ENCODE measurements at regions not wholly inside any gene's neighbourhood (a gene's known extent, or its start where the extent isn't known, plus 50 kb on each side); places are given as distances from the start of the nearest gene placed in this dataset.

GRCh38 chr4:35358001-35358584 is 886.2 kb downstream of the ARAP2 start:
- no peak for DNase-seq
- H3K36me3 ChIP-seq: no peaks in the 10 kb centered on the region
- 30% methylated on average over 3 of the region's 3 CpGs for WGBS (ENCODE audit: insufficient coverage, low coverage, low lambda C conversion rate, missing lambda C conversion rate)
- no peak overlapping the region for H3K27ac ChIP-seq
- peaks cover 0 to 4% (median 2%) of the 10 kb centered on the region in 4 donors for H3K9me3 ChIP-seq
- no peaks in the 10 kb centered on the region for H3K4me1 ChIP-seq
- TF ChIP-seq, protein P1, sequence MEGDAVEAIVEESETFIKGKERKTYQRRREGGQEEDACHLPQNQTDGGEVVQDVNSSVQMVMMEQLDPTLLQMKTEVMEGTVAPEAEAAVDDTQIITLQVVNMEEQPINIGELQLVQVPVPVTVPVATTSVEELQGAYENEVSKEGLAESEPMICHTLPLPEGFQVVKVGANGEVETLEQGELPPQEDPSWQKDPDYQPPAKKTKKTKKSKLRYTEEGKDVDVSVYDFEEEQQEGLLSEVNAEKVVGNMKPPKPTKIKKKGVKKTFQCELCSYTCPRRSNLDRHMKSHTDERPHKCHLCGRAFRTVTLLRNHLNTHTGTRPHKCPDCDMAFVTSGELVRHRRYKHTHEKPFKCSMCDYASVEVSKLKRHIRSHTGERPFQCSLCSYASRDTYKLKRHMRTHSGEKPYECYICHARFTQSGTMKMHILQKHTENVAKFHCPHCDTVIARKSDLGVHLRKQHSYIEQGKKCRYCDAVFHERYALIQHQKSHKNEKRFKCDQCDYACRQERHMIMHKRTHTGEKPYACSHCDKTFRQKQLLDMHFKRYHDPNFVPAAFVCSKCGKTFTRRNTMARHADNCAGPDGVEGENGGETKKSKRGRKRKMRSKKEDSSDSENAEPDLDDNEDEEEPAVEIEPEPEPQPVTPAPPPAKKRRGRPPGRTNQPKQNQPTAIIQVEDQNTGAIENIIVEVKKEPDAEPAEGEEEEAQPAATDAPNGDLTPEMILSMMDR (IDR thresholded peaks at IDR 0.05): no peak
- no peak for TF ChIP-seq POLR2A (IDR thresholded peaks at IDR 0.05)
- H3K4me3 ChIP-seq: no peak overlapping the region
- no peak for ATAC-seq
- intact Hi-C loops (cut with DNase I): no loop called here
- no peaks in the 10 kb centered on the region for H3K27me3 ChIP-seq

GRCh38 chr4:35364321-35364870 is 879.9 kb downstream of the ARAP2 start:
- no peak overlapping the region for H3K4me3 ChIP-seq
- no peaks in the 10 kb centered on the region for H3K36me3 ChIP-seq
- intact Hi-C loops (cut with DNase I): no loop called here
- TF ChIP-seq, protein P1 (IDR thresholded peaks at IDR 0.05): no peak
- no peak for TF ChIP-seq POLR2A (IDR thresholded peaks at IDR 0.05)
- H3K27me3 ChIP-seq: no peaks in the 10 kb centered on the region
- H3K27ac ChIP-seq: no peak overlapping the region
- no peaks in the 10 kb centered on the region for H3K9me3 ChIP-seq
- no CpG with 5 or more reads among the region's 1 CpG for WGBS (ENCODE audit: insufficient coverage, low coverage, low lambda C conversion rate, missing lambda C conversion rate)
- DNase-seq (no peak), ATAC-seq (no peak)
- no peaks in the 10 kb centered on the region for H3K4me1 ChIP-seq

GRCh38 chr4:35365186-35365585 is 879.1 kb downstream of the ARAP2 start:
- no peak for TF ChIP-seq POLR2A (IDR thresholded peaks at IDR 0.05)
- TF ChIP-seq, protein P1 (IDR thresholded peaks at IDR 0.05): no peak
- ATAC-seq: no peak
- Histone ChIP-seq H3K27me3 (no peaks in the 10 kb centered on the region), H3K36me3 (no peaks in the 10 kb centered on the region), H3K27ac (no peak overlapping the region), H3K9me3 (no peaks in the 10 kb centered on the region), H3K4me3 (no peak overlapping the region), H3K4me1 (no peaks in the 10 kb centered on the region)
- DNase-seq: no peak
- intact Hi-C loops (cut with DNase I): no loop called here
- WGBS (ENCODE audit: insufficient coverage, low coverage, low lambda C conversion rate, missing lambda C conversion rate): 33% methylated on average over 1 of the region's 1 CpG

DNA sequence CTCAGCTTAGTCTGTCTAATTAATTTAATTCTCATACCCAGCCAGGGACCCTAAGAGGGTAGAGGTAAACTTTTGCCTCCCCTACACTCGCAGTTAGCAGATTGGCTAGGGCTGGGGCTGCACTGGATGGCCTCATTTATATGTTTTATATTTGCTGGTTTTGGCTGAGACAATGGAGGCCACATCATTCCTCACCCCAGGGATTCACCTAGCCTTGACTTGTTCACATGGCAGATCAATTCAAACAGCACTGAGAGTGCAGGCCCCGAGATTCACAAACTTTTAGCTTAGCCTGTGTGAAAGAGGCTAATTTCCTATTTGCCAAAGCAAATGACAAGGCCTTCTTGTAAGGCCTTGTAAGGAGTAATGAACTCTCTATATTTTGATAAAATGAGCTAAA is 844.4 kb downstream of the ARAP2 start:
- 56% methylated on average over 2 of the region's 2 CpGs for WGBS (ENCODE audit: insufficient coverage, low coverage, low lambda C conversion rate, missing lambda C conversion rate)
- no peak for TF ChIP-seq POLR2A (IDR thresholded peaks at IDR 0.05)
- TF ChIP-seq, protein P1 (IDR thresholded peaks at IDR 0.05): no peak

More for the DNA sequence above, 844.4 kb downstream of the ARAP2 start:
- no peak overlapping the region for H3K4me3 ChIP-seq
- intact Hi-C loops (cut with DNase I): no loop called here
- H3K27me3 ChIP-seq: no peaks in the 10 kb centered on the region
- no peaks in the 10 kb centered on the region for H3K9me3 ChIP-seq
- H3K4me1 ChIP-seq: no peaks in the 10 kb centered on the region
- H3K36me3 ChIP-seq: no peaks in the 10 kb centered on the region
- ATAC-seq (no peak), DNase-seq (no peak)
- H3K27ac ChIP-seq: no peak overlapping the region

Measured in right lobe of liver (tissue), 6 donors.